CD4-positive, alpha-beta T cell (primary cell): ENCODE measurements at regions not wholly inside any gene's neighbourhood (a gene's known extent, or its start where the extent isn't known, plus 50 kb on each side); places are given as distances from the start of the nearest gene placed in this dataset.

Experiments used
- ATAC-seq: fragments of 200-7000 bp; cut with Tn5 transposase; one replicate; pipeline ENCODE4 v1.10.0; 2022; ENCODE audit warnings: mild to moderate bottlenecking; ENCODE audit not compliant: poor library complexity
- CTCF ChIA-PET: fragments of 350-600 bp; sonication (Branson Sonifier 250); formaldehyde crosslinking; loops from one replicate; lab custom pipeline; 2021; ENCODE audit warnings: antibody characterized with exemption, inconsistent platforms; lab: Charles Lee
- POLR2A ChIA-PET: fragments of 350-600 bp; sonication (Branson Sonifier 250); formaldehyde crosslinking; loops from one replicate; lab custom pipeline; 2021; ENCODE audit warnings: antibody characterized with exemption, inconsistent platforms; lab: Charles Lee
- DNase-seq, 14 experiments: peaks; one replicate each; pipeline ENCODE4 v3.0.0-alpha.2; 2013 to 2020; ENCODE audit warnings: mixed read lengths in 2 of 14
- H3K27ac ChIP-seq, 2 donors: one replicate each; pipeline versions ENCODE4 v1.5.1 to v1.7.0; 2013; ENCODE audit warnings: low read length in 2 of 2, low read depth in 1 of 2, mild to moderate bottlenecking in 1 of 2
- H3K27me3 ChIP-seq, 2 experiments: 1 replicate in 1 of 2; 2 replicates in 1 of 2; pipeline versions ENCODE4 v1.6.1 to v1.7.0; 2013; ENCODE audit warnings: low read length in 2 of 2, control low read depth in 1 of 2, mild to moderate bottlenecking in 1 of 2, moderate library complexity in 1 of 2; ENCODE audit not compliant: insufficient read depth in 2 of 2, control insufficient read depth in 1 of 2
- H3K36me3 ChIP-seq: one replicate; pipeline ENCODE4 v1.6.1; 2013; ENCODE audit warnings: low read length, control low read depth; ENCODE audit not compliant: insufficient read depth
- H3K4me1 ChIP-seq: one replicate; pipeline ENCODE4 v1.6.1; 2013; ENCODE audit warnings: low read length, control low read depth; ENCODE audit not compliant: insufficient read depth
- H3K4me3 ChIP-seq: one replicate; pipeline ENCODE4 v1.5.1; 2013; ENCODE audit warnings: mild to moderate bottlenecking, low read length, moderate library complexity
- H3K9me3 ChIP-seq, 2 experiments: 1 replicate in 1 of 2; 2 replicates in 1 of 2; pipeline versions ENCODE4 v1.6.1 to v1.7.0; 2013; ENCODE audit warnings: low read length in 2 of 2, mild to moderate bottlenecking in 2 of 2, control low read depth in 1 of 2, moderate library complexity in 1 of 2; ENCODE audit not compliant: control insufficient read depth in 1 of 2, insufficient read depth in 1 of 2
- H3K27ac Mint-ChIP-seq: one replicate; pipeline ENCODE4 v1.8.0; 2020; ENCODE audit warnings: mixed read lengths
- H3K27me3 Mint-ChIP-seq: one replicate; pipeline ENCODE4 v1.8.0; 2021; ENCODE audit warnings: mixed read lengths
- H3K36me3 Mint-ChIP-seq: one replicate; pipeline ENCODE4 v1.8.0; 2021; ENCODE audit warnings: low read depth, mixed read lengths
- H3K4me1 Mint-ChIP-seq: one replicate; pipeline ENCODE4 v1.8.0; 2021; ENCODE audit warnings: low read depth, mixed read lengths
- H3K4me3 Mint-ChIP-seq: one replicate; pipeline ENCODE4 v1.8.0; 2020; ENCODE audit warnings: mild to moderate bottlenecking, mixed read lengths
- H3K9me3 Mint-ChIP-seq: one replicate; pipeline ENCODE4 v1.8.0; 2020; ENCODE audit warnings: mixed read lengths
- intact Hi-C, 2 experiments: fragments of 100-400 bp; cut with DNase I in 1 of 2; cut with micrococcal nuclease in 1 of 2; formaldehyde crosslinking; loops; one replicate each; pipeline versions ENCODE4 v1.15.1 to v1.9.0; 2023 to 2025; cut with DNase I, micrococcal nuclease
- TF ChIP-seq, protein P1 (sequence below): fragments of 200-600 bp; IDR thresholded peaks from one replicate; pipeline ENCODE4 v1.8.0; 2022; ENCODE audit warnings: antibody characterized with exemption, mild to moderate bottlenecking

DNA sequence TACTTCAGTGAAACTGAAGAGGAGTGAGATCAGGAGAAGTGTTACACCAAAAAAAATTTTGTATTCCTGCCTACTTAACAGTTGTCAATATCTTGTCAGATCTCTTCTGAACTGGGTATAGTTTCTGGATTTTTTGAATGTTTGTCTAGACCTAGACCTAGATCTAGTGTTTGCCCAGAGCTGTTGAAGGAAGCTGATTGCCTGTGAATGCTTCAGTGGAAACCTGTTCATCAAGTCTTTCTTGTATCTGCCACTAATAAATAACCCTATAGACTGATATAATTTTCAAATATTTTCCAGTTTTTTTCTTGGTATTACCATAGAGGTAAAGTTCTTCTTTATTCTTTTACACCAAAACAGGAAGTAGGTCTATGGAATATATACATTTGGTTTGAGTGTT is 781.5 kb upstream of the FBXO33 start:
- intact Hi-C loops: no loop called here
- ATAC-seq: no peak

DNA sequence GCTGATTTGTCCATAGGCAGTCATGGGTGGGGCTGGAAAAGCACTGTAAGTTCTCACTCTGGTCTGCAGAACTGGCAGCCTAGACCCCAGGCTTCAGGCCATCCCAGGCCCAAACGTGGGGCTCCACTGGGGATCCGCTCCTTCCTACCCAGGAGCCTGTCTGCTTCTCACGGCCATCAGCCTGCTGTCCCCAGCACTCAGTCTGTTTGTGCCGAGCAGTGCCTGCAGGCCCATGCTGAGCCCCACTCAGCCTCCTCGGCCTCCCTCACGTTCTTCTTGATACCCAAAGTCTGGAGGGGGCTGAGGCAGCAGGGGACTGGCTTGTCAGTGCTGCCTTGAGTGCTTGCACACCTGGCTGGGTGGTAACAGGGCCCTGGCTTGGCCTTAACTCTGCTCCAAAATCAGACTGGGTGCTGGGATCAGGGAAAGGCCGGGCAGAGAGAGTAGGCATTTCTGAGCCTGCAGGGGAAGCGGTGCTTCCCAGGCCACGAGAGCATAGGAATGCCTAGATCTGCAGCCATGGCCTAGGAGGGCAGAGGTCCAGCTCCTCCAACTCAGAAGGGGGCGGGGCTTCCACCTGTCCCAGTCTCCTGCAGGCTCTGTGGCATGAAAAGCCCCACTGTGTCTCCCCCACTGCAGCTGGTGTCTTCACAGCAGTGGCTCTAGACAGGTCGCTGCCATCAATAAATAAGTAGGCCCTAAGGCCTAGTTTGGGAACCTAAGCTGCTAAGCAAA is 772.4 kb upstream of the FBXO33 start:
- Histone ChIP-seq H3K36me3 (no peaks in the 10 kb centered on the region), H3K27ac (no peak overlapping the region), H3K9me3 (peaks cover 0 to 19% of the 10 kb centered on the region in 2 experiments), H3K4me3 (no peak overlapping the region), H3K27me3 (no peaks in the 10 kb centered on the region), H3K4me1 (no peaks in the 10 kb centered on the region)
- H3K27me3 Mint-ChIP-seq: no peaks in the 10 kb centered on the region
- no peaks in the 10 kb centered on the region for H3K4me1 Mint-ChIP-seq
- ATAC-seq (no peak), DNase-seq (no peak)
- TF ChIP-seq, protein P1, sequence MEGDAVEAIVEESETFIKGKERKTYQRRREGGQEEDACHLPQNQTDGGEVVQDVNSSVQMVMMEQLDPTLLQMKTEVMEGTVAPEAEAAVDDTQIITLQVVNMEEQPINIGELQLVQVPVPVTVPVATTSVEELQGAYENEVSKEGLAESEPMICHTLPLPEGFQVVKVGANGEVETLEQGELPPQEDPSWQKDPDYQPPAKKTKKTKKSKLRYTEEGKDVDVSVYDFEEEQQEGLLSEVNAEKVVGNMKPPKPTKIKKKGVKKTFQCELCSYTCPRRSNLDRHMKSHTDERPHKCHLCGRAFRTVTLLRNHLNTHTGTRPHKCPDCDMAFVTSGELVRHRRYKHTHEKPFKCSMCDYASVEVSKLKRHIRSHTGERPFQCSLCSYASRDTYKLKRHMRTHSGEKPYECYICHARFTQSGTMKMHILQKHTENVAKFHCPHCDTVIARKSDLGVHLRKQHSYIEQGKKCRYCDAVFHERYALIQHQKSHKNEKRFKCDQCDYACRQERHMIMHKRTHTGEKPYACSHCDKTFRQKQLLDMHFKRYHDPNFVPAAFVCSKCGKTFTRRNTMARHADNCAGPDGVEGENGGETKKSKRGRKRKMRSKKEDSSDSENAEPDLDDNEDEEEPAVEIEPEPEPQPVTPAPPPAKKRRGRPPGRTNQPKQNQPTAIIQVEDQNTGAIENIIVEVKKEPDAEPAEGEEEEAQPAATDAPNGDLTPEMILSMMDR: no peak
- H3K9me3 Mint-ChIP-seq: peaks cover 5% of the 10 kb centered on the region
- CTCF ChIA-PET: no interaction called here
- no peak overlapping the region for H3K4me3 Mint-ChIP-seq
- H3K36me3 Mint-ChIP-seq: no peaks in the 10 kb centered on the region
- intact Hi-C loops: no loop called here
- POLR2A ChIA-PET: interaction anchor here (0.7 kb wide), 1 partner anchor 11 kb away, joined by 3 read pairs; no protein-coding TSS in a partner anchor
- no peak overlapping the region for H3K27ac Mint-ChIP-seq

More for the DNA sequence above, 781.5 kb upstream of the FBXO33 start:
- ChIA-PET CTCF (no interaction called here), POLR2A (no interaction called here)
- Mint-ChIP-seq H3K4me1 (no peaks in the 10 kb centered on the region), H3K27ac (no peak overlapping the region), H3K9me3 (peaks cover 12% of the 10 kb centered on the region), H3K4me3 (no peak overlapping the region), H3K36me3 (no peaks in the 10 kb centered on the region), H3K27me3 (no peaks in the 10 kb centered on the region)
- Histone ChIP-seq H3K9me3 (peaks cover 0 to 10% of the 10 kb centered on the region in 2 experiments), H3K4me1 (no peaks in the 10 kb centered on the region), H3K27ac (no peak overlapping the region), H3K36me3 (no peaks in the 10 kb centered on the region), H3K4me3 (no peak overlapping the region), H3K27me3 (no peaks in the 10 kb centered on the region)
- DNase-seq: no peak
- TF ChIP-seq, protein P1: no peak

DNA sequence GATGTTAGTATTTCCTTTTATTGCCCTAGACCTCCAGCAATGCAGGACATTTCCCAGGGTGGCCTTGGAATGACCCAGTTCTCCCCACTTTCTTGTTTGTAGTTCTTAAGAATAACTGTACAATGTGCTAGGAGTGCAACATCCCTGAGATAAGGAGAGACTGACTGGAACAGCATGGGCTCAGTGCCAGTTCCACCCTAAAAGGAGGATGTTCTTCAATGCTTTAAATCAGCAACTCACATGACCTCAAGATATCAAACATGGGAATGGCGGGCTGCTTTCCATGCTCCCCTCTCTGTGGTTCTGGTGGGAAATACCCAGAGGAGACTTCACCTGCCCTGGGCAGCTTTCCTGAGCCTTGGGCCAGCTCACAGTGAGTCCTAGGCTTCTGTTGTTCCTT is 766.9 kb upstream of the FBXO33 start:
- H3K4me3 Mint-ChIP-seq: no peak overlapping the region
- Histone ChIP-seq H3K9me3 (peaks cover 0 to 10% of the 10 kb centered on the region in 2 experiments), H3K4me3 (no peak overlapping the region), H3K36me3 (no peaks in the 10 kb centered on the region), H3K4me1 (no peaks in the 10 kb centered on the region), H3K27me3 (no peaks in the 10 kb centered on the region), H3K27ac (no peak overlapping the region)
- DNase-seq: no peak
- H3K36me3 Mint-ChIP-seq: no peaks in the 10 kb centered on the region
- ChIA-PET CTCF (no interaction called here), POLR2A (no interaction called here)
- no peaks in the 10 kb centered on the region for H3K4me1 Mint-ChIP-seq
- ATAC-seq: no peak
- peaks cover 2% of the 10 kb centered on the region for H3K9me3 Mint-ChIP-seq
- no peak overlapping the region for H3K27ac Mint-ChIP-seq
- no peaks in the 10 kb centered on the region for H3K27me3 Mint-ChIP-seq
- TF ChIP-seq, protein P1: no peak
- intact Hi-C loops: no loop called here
